ENCODE measurements at regions not wholly inside any gene's neighbourhood (a gene's known extent, or its start where the extent isn't known, plus 50 kb on each side); places are given as distances from the start of the nearest gene placed in this dataset.
"Not testable (repeated sequence)": the region's sequence is repeated elsewhere in the genome, so short reads cannot be mapped to it uniquely, and the experiment has no call there.

DNA sequence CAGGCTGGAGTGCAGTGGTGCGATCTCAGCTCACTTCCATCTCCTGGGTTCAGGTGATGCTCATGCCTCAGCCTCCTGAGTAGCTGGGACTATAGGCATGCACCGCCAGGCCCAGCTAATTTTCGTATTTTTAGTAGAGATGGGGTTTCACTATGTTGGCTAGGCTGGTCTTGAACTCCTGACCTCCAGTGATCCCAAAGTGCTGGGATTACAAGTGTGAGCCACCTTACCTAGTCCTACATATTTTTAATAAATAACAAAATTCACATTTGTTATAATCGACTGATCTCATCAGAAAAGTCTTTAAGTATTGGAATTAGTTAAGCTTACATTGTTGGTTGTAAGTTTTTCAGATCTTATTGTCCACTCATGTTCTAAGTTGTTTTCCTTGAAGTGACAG, 83.4 kb upstream of the TPTE start:
- FAIRE-seq = not testable (repeated sequence)

DNA sequence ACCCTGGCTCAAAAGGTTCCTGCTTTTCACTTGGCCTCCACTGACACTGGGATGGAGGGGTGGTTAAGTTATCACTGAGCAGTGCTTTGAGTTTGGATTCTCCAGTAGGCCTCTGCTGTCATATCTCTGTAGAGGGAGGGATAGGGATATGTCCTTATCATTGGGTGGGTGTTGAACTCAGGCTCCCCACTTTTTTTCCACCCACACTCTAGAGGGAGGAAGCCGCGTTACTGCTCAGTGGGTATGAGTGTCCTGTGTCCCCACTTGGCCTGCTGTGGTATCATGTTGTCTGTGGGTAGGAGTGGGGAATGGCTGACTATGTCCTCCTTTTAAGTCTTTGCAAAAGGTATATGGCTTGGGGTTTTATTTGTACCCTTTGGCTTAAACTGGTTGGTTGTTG, 80.7 kb upstream of the TPTE start:
- H3K9ac ChIP-seq (ENCODE audit: insufficient read depth in 1 of 2, low read depth in 2 of 2, low read length in 2 of 2); H4K20me1 ChIP-seq (replicated peaks; ENCODE audit: control insufficient read depth, insufficient read depth, low read length); H3K9me1 ChIP-seq (ENCODE audit: control insufficient read depth, insufficient read depth, low read length); POLR2A ChIA-PET; DNase-seq (ENCODE audit: extremely low read depth in 1 of 4, low spot score in 3 of 4); H3K4me1 ChIP-seq (replicated peaks in 1 of 2; ENCODE audit: control insufficient read depth in 2 of 2, insufficient read depth in 2 of 2, low read length in 2 of 2); H3K27me3 ChIP-seq (ENCODE audit: control insufficient read depth in 2 of 2, insufficient read depth in 2 of 2, low read length in 2 of 2); FAIRE-seq; CTCF ChIA-PET (ENCODE audit: low intra/inter-chr PET ratio); intact Hi-C loops (cut with micrococcal nuclease); H2AFZ ChIP-seq (ENCODE audit: low read depth, low read length); BruUV-seq (replicated peaks); H3K36me3 ChIP-seq (ENCODE audit: control insufficient read depth, insufficient read depth, low read length); in situ Hi-C loops (cut with MboI); H3K4me2 ChIP-seq (ENCODE audit: insufficient read depth, low read length); H3K4me3 ChIP-seq; H3K9me3 ChIP-seq (replicated peaks; ENCODE audit: control insufficient read depth, insufficient read depth, low read depth, low read length); H3K27ac ChIP-seq (ENCODE audit: extremely low read depth, low read depth, low read length): not testable (repeated sequence)
- 9% methylated on average over 2 of the region's 2 CpGs for WGBS (ENCODE audit: insufficient coverage, low coverage, missing lambda C conversion rate)
- 0 out of 2 replicates have a peak, but pooled peaks have one; percentile 31 for TF ChIP-seq EGR1 (conservative IDR thresholded peaks at IDR 0.05)
- peak; percentile 75 for ATAC-seq
- H3K79me2 ChIP-seq (ENCODE audit: control insufficient read depth, insufficient read depth, low read length) = peaks cover 50% of the 10 kb centered on the region

More for the DNA sequence above, 83.4 kb upstream of the TPTE start:
- BruUV-seq (replicated peaks); intact Hi-C loops (cut with micrococcal nuclease); H3K4me3 ChIP-seq; H2AFZ ChIP-seq (ENCODE audit: low read depth, low read length); H3K9ac ChIP-seq (ENCODE audit: insufficient read depth in 1 of 2, low read depth in 2 of 2, low read length in 2 of 2); in situ Hi-C loops (cut with MboI); POLR2A ChIA-PET; H3K9me3 ChIP-seq (replicated peaks; ENCODE audit: control insufficient read depth, insufficient read depth, low read depth, low read length); ATAC-seq; H4K20me1 ChIP-seq (replicated peaks; ENCODE audit: control insufficient read depth, insufficient read depth, low read length); H3K4me2 ChIP-seq (ENCODE audit: insufficient read depth, low read length); H3K9me1 ChIP-seq (ENCODE audit: control insufficient read depth, insufficient read depth, low read length); H3K27ac ChIP-seq (ENCODE audit: extremely low read depth, low read depth, low read length); H3K4me1 ChIP-seq (replicated peaks in 1 of 2; ENCODE audit: control insufficient read depth in 2 of 2, insufficient read depth in 2 of 2, low read length in 2 of 2); CTCF ChIA-PET (ENCODE audit: low intra/inter-chr PET ratio); DNase-seq (ENCODE audit: extremely low read depth in 1 of 4, low spot score in 3 of 4); H3K27me3 ChIP-seq (ENCODE audit: control insufficient read depth in 2 of 2, insufficient read depth in 2 of 2, low read length in 2 of 2); H3K36me3 ChIP-seq (ENCODE audit: control insufficient read depth, insufficient read depth, low read length): not testable (repeated sequence)
- H3K79me2 ChIP-seq (ENCODE audit: control insufficient read depth, insufficient read depth, low read length) = peaks cover 36% of the 10 kb centered on the region
- WGBS (ENCODE audit: insufficient coverage, low coverage, missing lambda C conversion rate) = 14% methylated on average over 4 of the region's 4 CpGs

DNA sequence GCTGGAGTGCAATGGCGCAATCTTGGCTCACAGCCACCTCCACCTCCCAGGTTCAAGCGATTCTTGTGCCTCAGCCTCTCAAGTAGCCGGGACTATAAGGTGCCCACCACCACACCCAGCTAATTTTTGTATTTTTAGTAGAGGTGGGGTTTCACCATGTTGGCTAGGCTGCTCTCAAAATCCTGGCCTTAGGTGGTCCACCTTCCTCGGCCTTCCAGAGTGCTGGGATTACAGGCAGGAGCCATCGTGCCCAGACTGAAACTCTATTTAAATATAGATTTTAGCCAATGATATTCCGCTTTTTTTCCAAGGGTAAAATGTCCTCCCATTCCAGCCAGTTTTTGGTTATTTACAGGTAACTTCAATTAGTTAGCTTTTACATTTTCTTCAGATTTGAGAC, 79.4 kb upstream of the TPTE start:
- H3K9me3 ChIP-seq (replicated peaks; ENCODE audit: control insufficient read depth, insufficient read depth, low read depth, low read length); ATAC-seq; POLR2A ChIA-PET; H3K36me3 ChIP-seq (ENCODE audit: control insufficient read depth, insufficient read depth, low read length); H3K4me1 ChIP-seq (replicated peaks in 1 of 2; ENCODE audit: control insufficient read depth in 2 of 2, insufficient read depth in 2 of 2, low read length in 2 of 2); H3K27ac ChIP-seq (ENCODE audit: extremely low read depth, low read depth, low read length); FAIRE-seq; H3K4me2 ChIP-seq (ENCODE audit: insufficient read depth, low read length); H2AFZ ChIP-seq (ENCODE audit: low read depth, low read length); intact Hi-C loops (cut with micrococcal nuclease); H3K9ac ChIP-seq (ENCODE audit: insufficient read depth in 1 of 2, low read depth in 2 of 2, low read length in 2 of 2); CTCF ChIA-PET (ENCODE audit: low intra/inter-chr PET ratio); H3K4me3 ChIP-seq; H3K27me3 ChIP-seq (ENCODE audit: control insufficient read depth in 2 of 2, insufficient read depth in 2 of 2, low read length in 2 of 2); BruUV-seq (replicated peaks); DNase-seq (ENCODE audit: extremely low read depth in 1 of 4, low spot score in 3 of 4); in situ Hi-C loops (cut with MboI); H4K20me1 ChIP-seq (replicated peaks; ENCODE audit: control insufficient read depth, insufficient read depth, low read length); H3K9me1 ChIP-seq (ENCODE audit: control insufficient read depth, insufficient read depth, low read length): not testable (repeated sequence)
- WGBS (ENCODE audit: insufficient coverage, low coverage, missing lambda C conversion rate) = 40% methylated on average over 6 of the region's 6 CpGs
- peaks cover 44% of the 10 kb centered on the region for H3K79me2 ChIP-seq (ENCODE audit: control insufficient read depth, insufficient read depth, low read length)

DNA sequence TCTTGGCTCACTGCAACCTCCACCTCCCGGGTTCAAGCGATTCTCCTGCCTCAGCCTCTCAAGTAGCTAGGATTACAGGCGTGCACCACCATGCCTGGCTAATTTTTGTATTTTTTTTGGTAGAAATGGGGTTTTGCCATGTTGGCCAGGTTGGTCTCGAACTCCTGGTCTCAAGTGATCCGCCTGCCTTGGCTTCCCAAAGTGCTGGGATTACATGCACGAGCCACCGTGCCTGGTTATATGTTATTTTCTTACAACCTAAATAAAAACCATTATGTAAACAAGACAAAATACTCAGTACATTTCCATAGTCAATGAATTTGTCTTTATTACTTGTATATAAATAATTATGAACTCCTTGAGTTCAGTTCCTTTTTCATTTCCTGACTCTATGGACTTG, 75.7 kb upstream of the TPTE start:
- H3K4me2 ChIP-seq (ENCODE audit: insufficient read depth, low read length); BruUV-seq (replicated peaks); POLR2A ChIA-PET; ATAC-seq; H3K9me1 ChIP-seq (ENCODE audit: control insufficient read depth, insufficient read depth, low read length); H3K36me3 ChIP-seq (ENCODE audit: control insufficient read depth, insufficient read depth, low read length); H3K9ac ChIP-seq (ENCODE audit: insufficient read depth in 1 of 2, low read depth in 2 of 2, low read length in 2 of 2); FAIRE-seq; CTCF ChIA-PET (ENCODE audit: low intra/inter-chr PET ratio); in situ Hi-C loops (cut with MboI); intact Hi-C loops (cut with micrococcal nuclease); H2AFZ ChIP-seq (ENCODE audit: low read depth, low read length); H3K4me1 ChIP-seq (replicated peaks in 1 of 2; ENCODE audit: control insufficient read depth in 2 of 2, insufficient read depth in 2 of 2, low read length in 2 of 2); H3K27me3 ChIP-seq (ENCODE audit: control insufficient read depth in 2 of 2, insufficient read depth in 2 of 2, low read length in 2 of 2); H3K9me3 ChIP-seq (replicated peaks; ENCODE audit: control insufficient read depth, insufficient read depth, low read depth, low read length); DNase-seq (ENCODE audit: extremely low read depth in 1 of 4, low spot score in 3 of 4); H4K20me1 ChIP-seq (replicated peaks; ENCODE audit: control insufficient read depth, insufficient read depth, low read length); H3K4me3 ChIP-seq; H3K27ac ChIP-seq (ENCODE audit: extremely low read depth, low read depth, low read length): not testable (repeated sequence)
- WGBS (ENCODE audit: insufficient coverage, low coverage, missing lambda C conversion rate) = 27% methylated on average over 7 of the region's 7 CpGs
- H3K79me2 ChIP-seq (ENCODE audit: control insufficient read depth, insufficient read depth, low read length) = peaks cover 40% of the 10 kb centered on the region
